ENCODE measurements at regions not wholly inside any gene's neighbourhood (a gene's known extent, or its start where the extent isn't known, plus 50 kb on each side); places are given as distances from the start of the nearest gene placed in this dataset.

GRCh38 chr1:67991546-67991945, 58.9 kb downstream of the DIRAS3 start:
- Histone ChIP-seq H3K36me3 (ENCODE audit: control insufficient read depth, insufficient read depth, low read length) (no peaks in the 10 kb centered on the region), H3K4me3 (ENCODE audit: low read depth, low read length) (no peak overlapping the region), H3K27me3 (ENCODE audit: control insufficient read depth, insufficient read depth, low read length) (no peaks in the 10 kb centered on the region)
- no peak for TF ChIP-seq CTCF (IDR thresholded peaks at IDR 0.05; ENCODE audit: insufficient read depth, low read length, severe bottlenecking)
- FAIRE-seq = no peak
- DNase-seq (ENCODE audit: low read depth) = no peak

- Histone ChIP-seq H3K4me3 (ENCODE audit: low read depth, low read length) (no peak overlapping the region), H3K36me3 (ENCODE audit: control insufficient read depth, insufficient read depth, low read length) (no peaks in the 10 kb centered on the region), H3K27me3 (ENCODE audit: control insufficient read depth, insufficient read depth, low read length) (no peaks in the 10 kb centered on the region)
- DNase-seq (ENCODE audit: low read depth) = no peak
- TF ChIP-seq CTCF (IDR thresholded peaks at IDR 0.05; ENCODE audit: insufficient read depth, low read length, severe bottlenecking) = no peak
- FAIRE-seq = no peak
Measured at GRCh38 chr1:67988066-67988465, 62.4 kb downstream of the DIRAS3 start.

GRCh38 chr1:67987046-67987799, 63.2 kb downstream of the DIRAS3 start:
- DNase-seq (ENCODE audit: low read depth) (peak; percentile 17), FAIRE-seq (no peak)
- TF ChIP-seq CTCF (IDR thresholded peaks at IDR 0.05; ENCODE audit: insufficient read depth, low read length, severe bottlenecking) = no peak
- Histone ChIP-seq H3K4me3 (ENCODE audit: low read depth, low read length) (no peak overlapping the region), H3K36me3 (ENCODE audit: control insufficient read depth, insufficient read depth, low read length) (no peaks in the 10 kb centered on the region), H3K27me3 (ENCODE audit: control insufficient read depth, insufficient read depth, low read length) (no peaks in the 10 kb centered on the region)

- TF ChIP-seq CTCF (IDR thresholded peaks at IDR 0.05; ENCODE audit: insufficient read depth, low read length, severe bottlenecking) = no peak
- FAIRE-seq (no peak), DNase-seq (ENCODE audit: low read depth) (no peak)
- Histone ChIP-seq H3K36me3 (ENCODE audit: control insufficient read depth, insufficient read depth, low read length) (no peaks in the 10 kb centered on the region), H3K4me3 (ENCODE audit: low read depth, low read length) (no peak overlapping the region), H3K27me3 (ENCODE audit: control insufficient read depth, insufficient read depth, low read length) (no peaks in the 10 kb centered on the region)
Measured at GRCh38 chr1:67983867-67984266, 66.6 kb downstream of the DIRAS3 start.

GRCh38 chr1:67980028-67980427, 70.4 kb downstream of the DIRAS3 start:
- no peaks in the 10 kb centered on the region for H3K36me3 ChIP-seq (ENCODE audit: control insufficient read depth, insufficient read depth, low read length)
- FAIRE-seq (no peak), DNase-seq (ENCODE audit: low read depth) (no peak)
- no peak for TF ChIP-seq CTCF (IDR thresholded peaks at IDR 0.05; ENCODE audit: insufficient read depth, low read length, severe bottlenecking)
- no peaks in the 10 kb centered on the region for H3K27me3 ChIP-seq (ENCODE audit: control insufficient read depth, insufficient read depth, low read length)
- no peak overlapping the region for H3K4me3 ChIP-seq (ENCODE audit: low read depth, low read length)

GRCh38 chr1:67979532-67979931, 70.9 kb downstream of the DIRAS3 start:
- no peaks in the 10 kb centered on the region for H3K27me3 ChIP-seq (ENCODE audit: control insufficient read depth, insufficient read depth, low read length)
- FAIRE-seq = no peak
- no peak for TF ChIP-seq CTCF (IDR thresholded peaks at IDR 0.05; ENCODE audit: insufficient read depth, low read length, severe bottlenecking)
- H3K36me3 ChIP-seq (ENCODE audit: control insufficient read depth, insufficient read depth, low read length) = no peaks in the 10 kb centered on the region
- H3K4me3 ChIP-seq (ENCODE audit: low read depth, low read length) = no peak overlapping the region
- no peak for DNase-seq (ENCODE audit: low read depth)

Measured in bronchial epithelial cell (primary cell).